Medulla oblongata (tissue), 1 donor: ENCODE measurements at regions not wholly inside any gene's neighbourhood (a gene's known extent, or its start where the extent isn't known, plus 50 kb on each side); places are given as distances from the start of the nearest gene placed in this dataset.

Experiments used
- DNase-seq: peaks from one replicate; pipeline ENCODE4 v3.0.0-alpha.2; 2015; ENCODE audit errors: extremely low spot score

DNA sequence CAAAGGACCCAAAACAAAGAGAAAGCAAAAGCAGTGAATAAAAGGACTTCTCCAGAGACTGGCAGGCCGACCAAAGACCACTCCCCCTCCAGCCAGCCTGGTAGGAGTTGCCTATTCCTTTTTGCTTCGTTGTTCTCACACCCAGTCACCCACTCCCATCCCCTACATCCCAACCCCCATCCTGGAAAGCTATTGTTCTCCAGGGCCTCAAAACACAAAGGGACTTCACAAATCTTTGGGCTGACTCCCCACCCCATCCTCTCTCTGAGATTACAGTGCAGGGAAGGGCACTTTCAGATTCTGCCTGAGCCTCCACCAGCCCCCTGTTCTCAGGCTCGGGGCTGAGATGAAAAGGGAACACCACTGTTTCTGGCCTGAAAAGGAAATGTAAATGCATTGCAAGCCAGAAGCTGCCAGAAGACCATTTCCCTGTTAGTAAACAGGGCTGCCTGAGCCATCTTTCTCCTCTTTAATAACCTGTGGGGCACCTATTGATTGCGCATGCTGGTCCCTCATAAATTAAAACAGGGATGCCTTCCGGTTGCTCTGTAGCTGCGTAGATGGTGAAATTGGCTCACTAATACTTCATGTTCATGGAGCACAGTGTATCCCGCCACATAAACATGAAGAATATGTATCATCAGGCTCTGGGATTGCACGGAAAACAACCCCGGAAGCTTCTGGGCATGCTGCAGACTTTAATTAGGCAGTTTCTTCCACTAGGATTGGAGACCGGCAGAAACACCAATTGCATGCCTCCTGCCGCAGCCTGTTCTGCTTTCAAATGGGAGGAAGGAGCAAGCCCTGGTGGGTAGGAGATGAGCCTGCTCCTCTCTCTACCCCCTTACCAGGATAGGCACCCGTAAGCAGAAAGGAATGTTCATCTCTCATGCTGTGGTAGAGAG lies 130.3 kb upstream of the FUT8 start:
- peak; percentile 96 for DNase-seq

DNA sequence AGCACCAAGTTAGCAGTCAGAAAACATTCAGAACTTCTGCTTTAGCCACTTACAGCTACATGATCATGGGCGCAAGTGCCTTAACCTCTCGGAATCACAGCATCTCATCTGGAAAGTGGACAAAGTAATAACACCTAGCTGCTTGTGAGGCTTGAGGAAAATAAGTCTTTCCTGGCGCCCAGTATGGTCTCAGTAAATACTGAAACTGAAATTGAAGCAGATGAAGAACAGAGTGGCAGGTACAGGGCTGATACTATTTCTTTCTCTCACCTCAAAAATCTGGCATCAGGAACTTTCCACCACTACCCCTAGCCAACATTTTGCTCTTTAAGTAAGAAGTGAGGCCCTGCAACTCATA lies 129.7 kb upstream of the FUT8 start:
- DNase-seq, result no peak

DNA sequence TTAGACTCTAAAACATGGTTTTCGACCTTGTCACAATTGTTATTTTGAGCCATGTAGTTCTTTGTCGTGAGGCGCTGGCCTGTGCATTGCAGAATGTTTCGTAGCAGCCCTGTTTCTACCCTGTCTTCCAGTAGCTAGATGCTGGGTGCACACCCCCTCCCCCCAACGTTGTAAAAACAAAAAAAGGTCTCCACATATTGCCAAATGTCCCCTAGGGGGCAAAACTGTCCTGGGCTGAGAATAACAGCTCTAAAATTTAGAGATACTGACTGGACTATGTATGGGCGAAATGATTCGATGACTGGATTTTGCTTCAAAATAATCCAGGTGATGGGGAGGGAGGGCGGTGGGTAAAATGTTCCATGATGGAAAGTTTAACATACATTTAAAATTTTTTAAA lies 126.1 kb upstream of the FUT8 start:
- peak; percentile 47 for DNase-seq

DNA sequence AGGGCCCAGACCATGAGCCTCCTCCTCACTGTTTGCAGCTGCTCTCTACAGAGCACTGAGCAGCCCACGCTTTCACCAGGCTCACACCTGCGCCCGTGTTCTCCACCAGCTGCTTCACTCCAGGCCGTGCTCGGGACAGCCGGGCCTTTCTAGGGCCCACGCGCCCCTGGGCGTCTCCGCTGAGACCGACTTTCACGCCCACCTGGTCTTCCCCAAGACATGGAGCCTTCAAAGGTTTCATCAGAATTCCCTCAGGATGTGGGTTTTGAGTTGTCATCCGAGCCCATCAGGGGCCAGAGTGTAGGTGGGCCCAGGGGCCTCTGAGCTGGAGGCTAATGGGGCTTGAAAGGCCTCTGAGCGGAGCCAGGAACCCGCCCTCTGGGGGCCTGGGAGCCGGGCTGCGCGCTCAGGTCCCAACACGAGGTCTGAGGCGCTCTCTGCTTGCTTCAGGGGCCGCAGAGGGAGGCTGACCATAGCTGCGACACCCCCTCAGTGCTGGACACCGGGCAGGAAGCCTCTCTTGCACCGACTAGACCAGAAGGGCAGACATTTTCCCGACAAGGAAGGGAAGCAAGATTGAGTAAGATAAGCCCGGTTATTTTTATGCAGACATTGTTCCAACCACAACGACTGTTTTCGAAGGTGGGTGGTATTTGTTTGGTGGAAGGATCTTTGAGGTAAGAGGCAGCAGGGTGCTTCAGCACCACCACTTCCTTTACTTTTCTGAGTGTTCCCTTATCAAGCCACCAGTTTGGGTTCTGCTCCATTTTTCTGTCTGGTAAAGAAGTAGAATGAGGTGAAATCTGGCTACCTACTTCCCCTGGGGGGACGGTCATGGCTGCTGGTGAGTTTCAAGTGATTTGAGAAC lies 125.0 kb upstream of the FUT8 start:
- DNase-seq, result no peak

DNA sequence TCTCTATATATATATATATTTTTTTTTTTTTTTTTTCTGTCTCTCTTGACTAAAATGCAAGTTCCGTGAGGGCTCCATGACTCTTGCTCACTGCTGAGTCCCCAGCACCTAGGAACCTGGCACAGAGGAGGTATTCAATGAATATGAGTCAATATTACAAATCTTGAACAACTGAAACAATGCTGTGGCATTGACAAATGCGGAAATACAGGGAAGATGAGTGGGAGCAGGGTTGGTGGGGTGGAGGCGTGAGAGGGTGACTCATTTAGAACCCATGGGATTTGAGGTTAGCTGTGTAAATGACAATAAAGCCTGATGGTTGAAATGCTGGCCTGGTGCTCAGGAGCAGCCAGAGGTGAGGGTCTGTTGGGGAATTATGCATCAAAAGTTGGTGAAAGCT lies 121.7 kb upstream of the FUT8 start:
- DNase-seq, result no peak

DNA sequence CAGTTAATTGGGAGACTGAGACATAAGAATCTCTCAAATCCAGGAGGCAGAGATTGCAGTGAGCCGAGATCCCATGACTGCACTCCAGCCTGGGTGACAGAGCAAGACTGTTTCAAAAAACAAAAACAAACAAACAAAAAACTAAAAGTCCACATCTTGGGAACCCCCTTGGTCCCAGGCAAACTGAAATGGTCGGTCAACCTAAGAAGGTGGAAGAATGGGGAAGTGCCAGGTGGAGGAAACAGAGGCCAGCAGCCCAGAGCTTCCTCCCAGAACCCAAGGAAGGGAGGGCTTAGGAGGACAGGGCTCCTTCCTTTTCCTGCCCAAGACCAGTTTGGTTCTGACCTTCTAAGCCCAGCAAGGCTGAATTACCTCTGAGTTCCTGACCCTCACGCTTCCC lies 121.0 kb upstream of the FUT8 start:
- DNase-seq, result no peak

DNA sequence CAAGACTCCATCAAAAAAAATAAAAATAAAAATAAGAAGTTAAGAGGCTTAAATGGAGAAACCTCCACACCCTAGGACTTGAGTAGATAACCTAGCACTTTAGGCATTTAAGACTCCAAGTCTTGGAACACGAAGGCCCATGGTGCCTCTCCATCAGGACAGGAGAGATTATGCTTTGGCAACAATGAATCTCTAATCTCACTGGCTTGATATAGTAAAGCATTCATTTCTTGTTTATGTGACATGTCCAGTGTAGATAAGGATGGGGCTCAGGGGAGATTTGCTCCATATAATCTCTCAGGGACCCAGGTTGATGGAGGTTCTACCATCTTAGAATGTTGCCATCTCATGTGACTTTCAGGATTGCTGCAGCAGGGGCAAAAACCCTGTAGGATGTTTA lies 117.7 kb upstream of the FUT8 start:
- DNase-seq, result no peak

DNA sequence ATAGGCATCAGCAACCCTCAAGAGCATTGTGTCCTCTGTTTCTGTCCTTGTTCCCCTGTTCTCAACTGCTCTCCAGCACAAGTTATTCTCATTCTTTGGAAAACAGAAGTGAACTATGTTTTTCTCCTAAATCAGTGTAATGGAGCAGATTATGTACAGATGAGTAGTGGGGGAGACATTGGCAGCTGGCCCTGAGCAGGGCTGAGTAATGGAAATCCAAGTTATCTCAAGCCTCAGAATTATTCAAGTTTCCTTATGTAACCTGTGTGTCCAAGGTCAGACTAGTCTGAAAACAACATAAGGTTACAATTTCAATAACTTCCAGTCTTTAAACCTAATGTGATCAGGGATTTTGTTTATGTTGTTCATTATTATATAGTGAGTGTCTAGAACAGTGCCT lies 116.1 kb upstream of the FUT8 start:
- no peak for DNase-seq

DNA sequence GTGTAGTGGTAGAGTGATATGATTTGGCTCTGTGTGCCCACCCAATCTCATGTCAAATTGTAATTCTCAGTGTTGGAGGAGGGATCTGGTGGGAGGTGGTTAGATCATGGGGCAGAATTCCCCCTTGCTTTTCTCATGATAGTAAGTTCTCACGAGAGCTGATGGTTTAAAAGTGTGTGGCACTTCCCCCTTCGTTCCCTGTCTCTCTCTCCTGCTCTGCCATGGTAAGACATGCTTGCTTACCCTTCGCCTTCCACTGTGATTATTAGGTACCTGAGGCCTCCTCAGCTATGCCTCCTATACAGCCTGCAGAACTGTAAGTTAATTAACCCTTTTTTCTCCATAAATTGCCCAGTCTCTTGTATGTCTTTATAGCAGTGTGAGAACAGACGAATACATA lies 115.7 kb upstream of the FUT8 start:
- no peak for DNase-seq

DNA sequence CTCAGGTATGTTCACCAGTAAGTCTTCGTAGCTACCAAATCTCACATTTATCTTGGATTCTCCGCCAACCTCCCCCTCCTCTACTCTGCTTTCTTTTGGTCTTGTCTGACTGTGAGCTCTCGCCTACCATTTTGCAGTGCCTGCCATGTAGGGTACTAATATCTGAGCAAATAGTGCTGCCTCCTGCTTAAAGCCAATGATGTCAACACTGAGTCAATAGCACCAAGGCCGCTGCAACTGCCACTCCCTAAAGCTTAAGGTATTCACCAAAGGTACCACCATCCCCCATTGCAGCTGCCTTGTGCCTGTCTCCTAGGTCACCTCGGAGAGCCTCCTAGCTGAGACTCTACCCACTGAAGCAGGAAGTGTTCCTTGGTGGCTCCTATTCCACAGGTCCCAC lies 114.8 kb upstream of the FUT8 start:
- no peak for DNase-seq

DNA sequence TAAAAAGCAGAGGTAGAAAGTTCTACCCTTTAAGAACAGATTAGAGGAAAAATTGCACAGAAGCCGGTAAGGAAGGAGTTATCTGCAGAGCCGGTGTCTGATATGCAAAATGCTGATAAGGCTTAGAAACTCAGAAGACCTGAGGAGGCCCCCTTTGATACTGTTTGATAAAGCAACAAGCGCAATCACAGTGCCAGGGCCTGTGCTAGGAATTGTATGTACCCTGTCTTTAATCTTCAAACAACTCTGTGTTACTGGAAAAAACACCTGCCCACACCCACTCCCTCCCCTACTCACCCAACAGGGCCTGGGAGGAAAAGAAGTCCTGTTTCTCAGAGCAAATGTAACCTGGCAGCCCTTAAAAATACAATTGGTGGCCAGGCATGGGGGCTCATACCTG lies 112.7 kb upstream of the FUT8 start:
- DNase-seq, result no peak

DNA sequence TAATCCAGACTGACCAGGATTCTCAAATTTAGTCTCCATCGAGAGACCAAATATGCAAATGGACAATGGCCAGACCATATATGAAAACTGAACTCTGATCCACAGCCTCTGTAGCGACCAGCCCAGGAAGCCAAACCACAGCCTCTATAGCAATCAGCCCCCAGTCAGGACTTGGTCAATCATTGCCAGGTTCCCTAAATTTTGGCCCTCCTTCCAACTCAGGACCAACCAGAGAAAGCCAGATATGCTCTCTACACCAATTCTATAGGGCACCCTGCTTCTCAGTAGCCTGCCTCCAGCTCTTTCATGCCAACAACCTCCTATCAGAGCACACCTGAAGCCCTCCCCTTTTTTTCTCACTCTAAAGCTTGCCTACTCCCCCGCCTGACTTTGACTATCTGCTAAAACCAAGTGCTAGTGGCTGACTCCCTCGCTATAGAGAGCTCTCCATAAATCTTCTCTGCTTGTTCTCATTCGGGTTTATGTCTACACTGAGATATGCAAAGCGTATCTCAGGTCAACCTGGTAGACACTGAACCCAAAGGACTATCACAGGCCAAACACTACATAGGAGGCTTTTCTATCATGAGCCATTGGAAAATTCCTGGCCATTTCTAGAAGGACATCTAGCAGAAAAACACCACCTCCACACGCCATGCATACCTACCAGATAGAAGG lies 110.5 kb upstream of the FUT8 start:
- no peak for DNase-seq

DNA sequence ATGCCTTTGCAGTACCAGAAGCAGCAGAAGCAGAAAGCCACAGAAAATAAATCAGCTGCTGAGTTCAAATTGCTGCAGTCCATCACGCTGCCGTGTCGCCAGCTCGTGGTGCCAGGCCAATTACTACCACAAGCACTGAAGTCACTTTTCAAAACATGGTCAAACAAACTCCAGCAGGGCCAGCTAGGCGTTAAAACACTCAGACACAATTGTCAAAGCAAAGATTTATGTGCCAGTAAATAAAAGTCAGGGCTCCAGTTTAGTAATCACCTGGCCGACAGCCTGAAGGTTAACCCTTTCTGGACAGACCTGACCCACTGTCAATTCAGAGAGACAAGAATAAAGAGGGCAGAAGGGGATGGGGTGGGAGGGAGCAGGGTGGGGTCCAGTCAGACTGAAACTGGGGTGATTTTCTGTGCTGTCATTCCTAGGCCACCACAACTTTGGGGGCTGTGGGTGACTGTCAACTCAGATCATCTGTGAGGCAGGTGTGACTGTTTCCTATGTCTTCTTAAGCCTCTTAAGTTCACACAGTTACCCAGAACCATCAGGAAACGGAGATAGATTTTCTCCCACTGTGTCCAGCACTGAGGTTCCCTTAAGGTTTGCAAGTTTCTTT lies 109.8 kb upstream of the FUT8 start:
- no peak for DNase-seq

DNA sequence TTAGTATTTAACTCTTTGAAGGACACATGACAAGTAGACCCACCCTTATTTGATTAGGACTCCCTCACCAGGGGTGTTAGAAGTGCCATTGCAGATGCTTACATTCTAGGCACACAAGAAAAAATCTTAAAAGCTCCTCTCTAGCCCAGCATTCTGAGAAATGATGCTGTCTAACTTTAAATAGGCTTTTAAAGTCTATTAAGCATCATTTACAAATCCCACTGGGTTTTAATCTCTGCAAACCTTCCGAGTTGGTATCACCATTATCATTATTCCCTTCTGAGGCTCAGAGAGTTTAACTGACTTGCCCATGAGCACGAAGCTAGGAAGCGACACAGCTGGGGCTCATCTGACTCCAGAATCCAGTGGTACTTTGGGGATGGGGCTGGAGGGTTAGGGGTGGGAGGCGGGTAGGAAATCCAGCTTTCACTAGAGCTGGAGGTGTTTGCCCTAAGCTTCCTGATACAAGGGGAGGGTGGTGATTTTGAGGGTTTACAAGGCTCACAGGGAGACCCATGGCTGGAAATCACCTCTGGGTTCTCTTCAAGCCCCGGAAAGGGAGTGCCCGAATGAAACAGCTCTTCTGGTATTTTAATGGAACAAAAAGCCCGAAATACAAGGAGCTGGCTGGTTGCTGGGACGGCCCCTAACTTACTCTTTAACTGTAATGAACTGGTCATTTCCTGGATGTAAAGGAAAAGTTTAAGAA lies 109.2 kb upstream of the FUT8 start:
- DNase-seq, result no peak

DNA sequence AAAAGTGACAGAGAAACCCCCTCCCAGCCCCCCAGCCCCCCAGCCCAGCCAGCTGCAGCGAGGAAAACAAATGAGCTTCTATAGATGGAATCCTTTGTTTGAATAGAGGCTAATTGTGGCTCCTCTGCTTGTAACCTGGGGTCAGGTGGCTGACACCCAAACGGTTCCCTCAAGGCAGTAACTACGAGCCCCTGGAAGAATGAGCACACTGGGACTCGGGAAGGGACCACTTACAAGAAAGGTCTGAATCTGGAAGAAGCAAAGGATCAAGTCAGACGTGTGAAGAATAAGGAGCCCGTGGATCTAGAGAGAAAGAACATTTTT lies 108.7 kb upstream of the FUT8 start:
- peak; percentile 18 for DNase-seq

DNA sequence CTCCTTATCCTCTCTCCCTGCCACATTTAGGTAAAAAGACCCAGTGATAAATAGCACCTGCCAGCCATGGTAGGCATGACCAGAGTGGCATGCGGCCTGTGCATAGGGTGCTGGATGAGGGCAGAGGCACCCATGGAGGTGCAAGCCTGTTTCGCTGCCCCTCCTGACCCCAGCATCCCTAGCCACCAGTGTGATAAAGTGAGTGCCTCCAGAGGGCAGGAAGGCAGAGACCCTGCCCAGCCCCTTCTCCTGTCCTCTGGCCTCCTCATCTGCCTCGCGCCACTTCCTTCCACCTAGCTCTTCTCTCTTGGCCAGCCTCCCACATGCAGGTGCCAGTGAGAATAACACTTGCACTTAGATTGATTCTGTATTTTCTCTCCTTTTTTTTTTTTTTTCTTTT lies 108.3 kb upstream of the FUT8 start:
- DNase-seq, result no peak

DNA sequence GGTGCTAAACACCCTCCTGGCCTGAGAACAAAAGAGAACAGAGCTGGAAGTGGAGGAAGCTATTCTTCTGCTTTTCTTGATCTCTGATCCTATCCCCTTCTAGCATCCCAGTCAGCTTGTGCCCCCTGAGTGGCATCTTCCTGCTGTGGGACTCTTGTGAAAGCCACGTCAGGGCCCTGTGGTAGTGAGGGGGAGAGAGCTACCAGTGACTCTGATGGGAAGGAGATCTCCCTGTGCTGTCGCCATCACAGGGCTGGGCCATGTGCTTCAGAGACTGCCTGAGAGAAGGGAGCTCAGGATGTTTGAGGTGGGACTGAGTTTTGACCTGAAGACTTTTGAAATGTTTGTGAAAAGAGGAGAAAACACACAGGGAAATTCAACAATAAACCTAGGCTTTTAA lies 107.6 kb upstream of the FUT8 start:
- DNase-seq, result no peak

DNA sequence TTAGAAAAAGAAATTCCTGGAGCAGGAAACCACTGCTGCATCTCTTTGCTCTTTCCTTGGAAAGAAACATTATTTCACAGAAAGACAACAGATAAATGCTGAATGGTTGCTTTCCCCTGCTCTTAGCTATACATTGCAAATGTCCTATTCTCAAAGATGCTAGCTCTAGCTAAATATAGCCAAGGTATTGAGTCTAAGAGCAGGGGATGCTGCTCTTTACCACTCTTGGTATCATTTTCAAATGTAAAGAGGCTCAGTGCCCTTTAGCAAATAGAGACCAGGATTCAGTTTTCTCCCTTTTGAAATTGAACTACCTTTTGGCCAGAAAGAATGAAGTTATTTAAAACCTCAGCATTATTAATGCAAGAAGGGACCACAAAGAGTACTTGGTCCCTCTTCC lies 104.0 kb upstream of the FUT8 start:
- DNase-seq, result no peak

DNA sequence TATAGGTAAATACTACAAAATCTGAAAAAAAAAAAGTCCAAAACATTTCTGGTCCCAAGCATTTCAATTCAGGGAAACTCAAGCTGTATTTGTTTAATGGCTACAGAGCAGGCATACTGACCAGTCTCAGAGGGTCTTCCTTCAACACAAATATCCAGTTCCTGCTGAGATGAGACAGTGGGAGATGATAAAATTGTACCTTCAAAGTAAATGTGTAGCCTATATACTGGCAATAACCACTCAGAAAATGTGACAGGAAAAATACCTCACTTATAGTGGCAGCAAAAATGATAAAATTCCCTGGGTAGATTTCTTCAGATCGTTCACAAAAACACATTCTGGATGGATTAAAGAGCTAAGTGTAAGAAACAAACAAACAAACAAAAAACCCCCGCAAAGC lies 102.0 kb upstream of the FUT8 start:
- no peak for DNase-seq

DNA sequence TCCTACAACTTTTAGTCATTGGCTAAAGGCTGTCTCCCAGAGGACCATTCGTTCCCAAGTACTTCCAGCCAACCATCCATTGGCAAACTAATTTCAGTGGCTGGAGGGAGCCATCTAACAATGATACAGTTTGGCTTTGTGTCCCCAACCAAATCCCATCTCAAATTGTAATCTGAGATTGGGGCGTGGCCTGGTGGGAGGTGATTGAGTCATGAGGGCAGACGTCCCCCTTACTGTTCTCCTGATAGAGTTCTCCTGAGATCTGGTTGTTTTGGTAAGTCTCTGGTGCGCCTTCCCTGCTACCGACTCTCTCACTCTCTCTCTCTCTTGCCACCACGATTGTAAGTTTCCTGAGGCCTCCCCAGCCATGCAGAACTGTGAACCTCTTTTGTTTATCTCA lies 99.7 kb upstream of the FUT8 start:
- DNase-seq, result no peak

DNA sequence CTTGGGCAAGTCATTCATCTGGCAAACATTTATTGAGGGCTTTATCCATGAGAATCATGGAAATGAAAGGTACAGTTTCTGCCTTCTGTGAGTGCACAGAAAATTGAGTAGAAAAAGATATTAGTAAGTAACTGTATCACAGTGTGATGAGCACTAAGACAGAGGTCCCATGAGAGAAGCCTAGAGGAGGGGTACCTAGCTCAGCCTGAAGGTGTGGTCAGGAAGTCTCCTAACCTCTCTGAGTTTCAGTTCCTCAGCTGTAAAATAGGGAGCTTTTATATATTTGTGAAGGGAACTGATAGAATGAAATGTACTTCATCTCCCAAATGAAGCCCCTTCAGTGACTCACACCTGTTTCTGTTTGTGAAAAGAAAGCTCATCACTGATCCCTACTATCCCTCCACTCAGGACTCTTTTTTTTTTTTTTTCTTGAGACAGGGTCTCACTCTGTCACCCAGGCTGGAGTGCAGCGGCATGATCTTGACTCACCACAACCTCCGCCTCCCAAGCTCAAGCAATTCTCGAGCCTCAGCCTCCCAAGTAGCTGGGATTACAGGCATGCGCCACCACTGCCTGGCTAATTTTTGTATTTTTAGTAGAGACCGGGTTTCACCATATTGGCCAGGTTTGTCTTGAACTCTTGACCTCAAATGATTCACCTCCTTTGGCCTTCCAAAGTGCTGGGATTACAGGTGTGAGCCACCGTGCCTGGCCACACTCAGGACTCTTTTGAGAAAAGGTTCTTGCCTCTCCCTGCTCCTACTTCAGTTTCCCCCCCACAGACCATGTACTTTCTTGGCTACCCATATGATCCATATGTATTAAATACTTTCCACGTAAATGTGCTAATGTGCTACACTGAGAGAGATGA lies 93.7 kb upstream of the FUT8 start:
- no peak for DNase-seq
